ENCODE measurements at regions not wholly inside any gene's neighbourhood (a gene's known extent, or its start where the extent isn't known, plus 50 kb on each side); places are given as distances from the start of the nearest gene placed in this dataset.

DNA sequence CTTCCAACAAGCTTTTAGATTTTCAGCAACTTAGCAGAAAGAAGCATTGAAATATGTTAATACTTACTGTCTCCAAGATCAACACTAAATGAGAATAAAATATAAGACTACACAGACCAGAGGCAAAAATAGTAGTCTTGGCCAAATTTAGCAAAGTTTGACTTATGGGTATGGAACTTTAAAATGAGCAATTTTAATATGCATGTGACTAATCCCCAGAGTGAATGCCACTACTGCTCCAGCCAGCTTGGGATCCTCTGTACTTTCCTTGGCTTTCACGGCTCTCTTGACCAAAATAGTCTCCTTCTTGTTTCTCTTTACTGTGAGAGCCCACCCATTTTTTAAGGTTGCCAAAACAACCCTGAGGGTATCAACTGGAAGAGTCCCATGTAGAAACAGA lies 148.0 kb upstream of the GRIA1 start:
- no peak for DNase-seq (ENCODE audit: low read depth, low spot score)
- no peaks in the 10 kb centered on the region for H3K27me3 ChIP-seq (ENCODE audit: control insufficient read depth, insufficient read depth, low read length)
- H3K9me3 ChIP-seq (ENCODE audit: control insufficient read depth, insufficient read depth, low read length) = no peaks in the 10 kb centered on the region
- no CpG with 5 or more reads among the region's 1 CpG for WGBS (ENCODE audit: insufficient coverage, insufficient read length)
- H3K27ac ChIP-seq (ENCODE audit: low read length) = no peak overlapping the region
- H3K4me3 ChIP-seq (ENCODE audit: low read length) = no peak overlapping the region
- no peaks in the 10 kb centered on the region for H3K4me1 ChIP-seq (ENCODE audit: control insufficient read depth, insufficient read depth, low read length)
- no peaks in the 10 kb centered on the region for H3K36me3 ChIP-seq (ENCODE audit: control insufficient read depth, insufficient read depth, low read length)

GRCh38 chr5:153347611-153348010 lies 142.9 kb upstream of the GRIA1 start:
- no CpG with 5 or more reads among the region's 1 CpG for WGBS (ENCODE audit: insufficient coverage, insufficient read length)
- Histone ChIP-seq H3K4me3 (ENCODE audit: low read length) (no peak overlapping the region), H3K4me1 (ENCODE audit: control insufficient read depth, insufficient read depth, low read length) (peaks cover 4% of the 10 kb centered on the region; the same call in 1 of the 2 replicates), H3K27ac (ENCODE audit: low read length) (no peak overlapping the region), H3K27me3 (ENCODE audit: control insufficient read depth, insufficient read depth, low read length) (no peaks in the 10 kb centered on the region; the same call in 1 of the 2 replicates), H3K9me3 (ENCODE audit: control insufficient read depth, insufficient read depth, low read length) (no peaks in the 10 kb centered on the region), H3K36me3 (ENCODE audit: control insufficient read depth, insufficient read depth, low read length) (no peaks in the 10 kb centered on the region)
- DNase-seq (ENCODE audit: low read depth, low spot score) = no peak

DNA sequence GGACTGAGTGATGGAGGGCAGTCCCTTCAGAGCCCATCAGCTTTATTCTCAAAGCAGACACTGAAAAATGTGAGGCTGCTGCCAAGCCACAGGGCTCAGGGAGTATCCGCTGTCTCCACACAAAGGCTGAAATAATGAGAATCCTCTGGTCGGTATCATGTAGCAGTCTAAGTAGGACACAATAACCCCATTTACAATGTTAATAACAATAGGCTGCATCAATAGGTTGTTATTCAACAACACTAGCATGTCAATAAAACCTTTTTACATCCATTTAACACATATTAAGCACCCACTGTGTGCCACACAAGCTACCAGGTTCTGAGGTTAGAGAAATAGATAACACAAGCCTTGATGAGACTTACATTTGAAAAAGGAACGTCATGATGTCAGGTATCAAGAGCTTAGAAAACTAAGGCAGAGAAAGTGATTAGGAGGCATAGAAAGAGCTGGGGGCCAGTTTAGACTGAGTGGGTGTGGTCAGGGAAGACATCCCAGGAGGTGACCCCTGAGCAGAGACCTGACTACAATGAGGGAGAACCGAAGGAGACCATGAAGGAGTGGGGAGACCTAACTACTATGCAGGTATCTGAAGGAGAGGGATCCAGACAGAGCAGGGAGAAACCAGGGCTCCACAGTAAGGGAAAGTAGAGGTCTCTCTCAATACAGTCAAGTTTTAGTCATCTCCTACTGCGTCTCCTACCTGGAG lies 140.1 kb upstream of the GRIA1 start:
- no CpG with 5 or more reads among the region's 5 CpGs for WGBS (ENCODE audit: insufficient coverage, insufficient read length)
- H3K9me3 ChIP-seq (ENCODE audit: control insufficient read depth, insufficient read depth, low read length) = no peaks in the 10 kb centered on the region
- no peaks in the 10 kb centered on the region for H3K36me3 ChIP-seq (ENCODE audit: control insufficient read depth, insufficient read depth, low read length)
- H3K27ac ChIP-seq (ENCODE audit: low read length) = no peak overlapping the region
- no peak overlapping the region for H3K4me3 ChIP-seq (ENCODE audit: low read length)
- H3K27me3 ChIP-seq (ENCODE audit: control insufficient read depth, insufficient read depth, low read length) = no peaks in the 10 kb centered on the region; the same call in 1 of the 2 replicates
- DNase-seq (ENCODE audit: low read depth, low spot score) = peak; percentile 57
- H3K4me1 ChIP-seq (ENCODE audit: control insufficient read depth, insufficient read depth, low read length) = peaks cover 4% of the 10 kb centered on the region; the same call in 1 of the 2 replicates

- Histone ChIP-seq H3K9me3 (ENCODE audit: control insufficient read depth, insufficient read depth, low read length) (no peaks in the 10 kb centered on the region), H3K4me1 (ENCODE audit: control insufficient read depth, insufficient read depth, low read length) (peaks cover 4% of the 10 kb centered on the region; the same call in 1 of the 2 replicates), H3K4me3 (ENCODE audit: low read length) (no peak overlapping the region), H3K27ac (ENCODE audit: low read length) (no peak overlapping the region), H3K27me3 (ENCODE audit: control insufficient read depth, insufficient read depth, low read length) (no peaks in the 10 kb centered on the region; the same call in 1 of the 2 replicates), H3K36me3 (ENCODE audit: control insufficient read depth, insufficient read depth, low read length) (no peaks in the 10 kb centered on the region)
- WGBS (ENCODE audit: insufficient coverage, insufficient read length) = no CpG with 5 or more reads among the region's 11 CpGs
- no peak for DNase-seq (ENCODE audit: low read depth, low spot score)
Measured at GRCh38 chr5:153352685-153353219, 137.7 kb upstream of the GRIA1 start.

- Histone ChIP-seq H3K27me3 (ENCODE audit: control insufficient read depth, insufficient read depth, low read length) (no peaks in the 10 kb centered on the region; the same call in 1 of the 2 replicates), H3K4me3 (ENCODE audit: low read length) (no peak overlapping the region), H3K4me1 (ENCODE audit: control insufficient read depth, insufficient read depth, low read length) (no peaks in the 10 kb centered on the region), H3K36me3 (ENCODE audit: control insufficient read depth, insufficient read depth, low read length) (no peaks in the 10 kb centered on the region), H3K27ac (ENCODE audit: low read length) (no peak overlapping the region), H3K9me3 (ENCODE audit: control insufficient read depth, insufficient read depth, low read length) (no peaks in the 10 kb centered on the region)
- no peak for DNase-seq (ENCODE audit: low read depth, low spot score)
- no CpG with 5 or more reads among the region's 3 CpGs for WGBS (ENCODE audit: insufficient coverage, insufficient read length)
Measured at GRCh38 chr5:153357493-153358112, 132.9 kb upstream of the GRIA1 start.

- no peaks in the 10 kb centered on the region for H3K9me3 ChIP-seq (ENCODE audit: control insufficient read depth, insufficient read depth, low read length)
- no peaks in the 10 kb centered on the region for H3K4me1 ChIP-seq (ENCODE audit: control insufficient read depth, insufficient read depth, low read length)
- H3K4me3 ChIP-seq (ENCODE audit: low read length) = no peak overlapping the region
- no CpG with 5 or more reads among the region's 3 CpGs for WGBS (ENCODE audit: insufficient coverage, insufficient read length)
- no peak overlapping the region for H3K27ac ChIP-seq (ENCODE audit: low read length)
- no peaks in the 10 kb centered on the region for H3K36me3 ChIP-seq (ENCODE audit: control insufficient read depth, insufficient read depth, low read length)
- DNase-seq (ENCODE audit: low read depth, low spot score) = no peak
- H3K27me3 ChIP-seq (ENCODE audit: control insufficient read depth, insufficient read depth, low read length) = no peaks in the 10 kb centered on the region
Measured at GRCh38 chr5:153358315-153358976, 132.0 kb upstream of the GRIA1 start.

DNA sequence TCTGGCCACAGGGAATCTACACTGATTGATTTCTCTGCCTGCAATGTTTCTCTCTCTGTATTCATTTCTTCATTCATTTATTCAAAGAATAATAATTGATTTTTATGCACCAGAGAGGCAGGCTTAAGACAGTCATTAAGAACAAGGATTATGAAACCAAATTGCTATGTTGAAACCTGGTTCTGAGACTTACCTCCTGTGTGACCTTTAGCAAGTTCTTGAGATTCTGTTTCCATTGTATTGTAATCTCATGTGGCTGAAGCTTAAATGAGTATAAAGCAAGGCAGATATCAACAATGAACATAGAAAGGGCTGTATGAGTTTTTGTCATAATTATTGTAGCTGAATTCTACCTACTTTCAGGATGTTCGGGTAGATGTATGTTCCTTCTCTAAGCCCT lies 129.6 kb upstream of the GRIA1 start:
- no peak for DNase-seq (ENCODE audit: low read depth, low spot score)
- Histone ChIP-seq H3K27me3 (ENCODE audit: control insufficient read depth, insufficient read depth, low read length) (no peaks in the 10 kb centered on the region), H3K9me3 (ENCODE audit: control insufficient read depth, insufficient read depth, low read length) (no peaks in the 10 kb centered on the region), H3K4me1 (ENCODE audit: control insufficient read depth, insufficient read depth, low read length) (no peaks in the 10 kb centered on the region), H3K36me3 (ENCODE audit: control insufficient read depth, insufficient read depth, low read length) (no peaks in the 10 kb centered on the region), H3K27ac (ENCODE audit: low read length) (no peak overlapping the region), H3K4me3 (ENCODE audit: low read length) (no peak overlapping the region)
- no CpG with 5 or more reads among the region's 1 CpG for WGBS (ENCODE audit: insufficient coverage, insufficient read length)

DNA sequence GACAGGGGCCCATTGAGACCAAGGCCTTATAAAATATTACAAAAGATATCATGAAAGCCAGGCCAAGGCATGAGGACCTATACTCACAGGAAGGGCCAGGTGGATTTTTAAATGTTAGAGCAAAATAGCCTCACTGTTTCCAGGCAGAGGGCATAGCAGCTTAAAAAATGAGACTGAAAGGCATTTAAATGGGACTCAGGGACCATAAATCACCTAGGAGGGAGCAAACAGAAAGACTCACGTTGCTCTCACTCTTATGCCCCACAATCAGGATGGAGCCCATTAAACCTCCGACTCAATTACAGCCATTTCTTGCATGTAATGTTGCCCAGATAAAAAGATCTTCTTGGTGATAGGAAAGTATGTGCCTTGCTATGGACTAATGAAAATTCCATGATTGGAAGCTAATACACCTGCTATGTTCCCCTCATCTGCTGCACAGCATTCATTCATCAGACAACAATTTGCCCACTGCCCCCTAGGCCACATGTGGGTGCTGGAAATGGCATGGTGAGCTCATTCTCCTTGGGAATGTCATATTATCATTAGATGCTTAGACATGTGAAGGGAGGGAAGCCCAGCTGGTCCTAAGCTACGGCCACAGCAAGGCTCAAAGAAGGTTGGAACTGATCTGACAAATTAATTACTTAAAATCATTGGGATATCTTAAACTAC lies 128.6 kb upstream of the GRIA1 start:
- H3K36me3 ChIP-seq (ENCODE audit: control insufficient read depth, insufficient read depth, low read length) = no peaks in the 10 kb centered on the region
- WGBS (ENCODE audit: insufficient coverage, insufficient read length) = no CpG with 5 or more reads among the region's 3 CpGs
- no peak for DNase-seq (ENCODE audit: low read depth, low spot score)
- H3K27ac ChIP-seq (ENCODE audit: low read length) = no peak overlapping the region
- no peaks in the 10 kb centered on the region for H3K9me3 ChIP-seq (ENCODE audit: control insufficient read depth, insufficient read depth, low read length)
- H3K4me3 ChIP-seq (ENCODE audit: low read length) = no peak overlapping the region
- no peaks in the 10 kb centered on the region for H3K4me1 ChIP-seq (ENCODE audit: control insufficient read depth, insufficient read depth, low read length)
- no peaks in the 10 kb centered on the region for H3K27me3 ChIP-seq (ENCODE audit: control insufficient read depth, insufficient read depth, low read length)

- Histone ChIP-seq H3K36me3 (ENCODE audit: control insufficient read depth, insufficient read depth, low read length) (no peaks in the 10 kb centered on the region), H3K4me1 (ENCODE audit: control insufficient read depth, insufficient read depth, low read length) (no peaks in the 10 kb centered on the region), H3K27ac (ENCODE audit: low read length) (no peak overlapping the region), H3K27me3 (ENCODE audit: control insufficient read depth, insufficient read depth, low read length) (no peaks in the 10 kb centered on the region), H3K9me3 (ENCODE audit: control insufficient read depth, insufficient read depth, low read length) (no peaks in the 10 kb centered on the region), H3K4me3 (ENCODE audit: low read length) (no peak overlapping the region)
- no peak for DNase-seq (ENCODE audit: low read depth, low spot score)
Measured at GRCh38 chr5:153365547-153365946, 124.9 kb upstream of the GRIA1 start.

GRCh38 chr5:153367466-153367865 lies 123.0 kb upstream of the GRIA1 start:
- no peak for DNase-seq (ENCODE audit: low read depth, low spot score)
- WGBS (ENCODE audit: insufficient coverage, insufficient read length) = no CpG with 5 or more reads among the region's 3 CpGs
- Histone ChIP-seq H3K27me3 (ENCODE audit: control insufficient read depth, insufficient read depth, low read length) (no peaks in the 10 kb centered on the region), H3K4me1 (ENCODE audit: control insufficient read depth, insufficient read depth, low read length) (no peaks in the 10 kb centered on the region), H3K36me3 (ENCODE audit: control insufficient read depth, insufficient read depth, low read length) (no peaks in the 10 kb centered on the region), H3K4me3 (ENCODE audit: low read length) (no peak overlapping the region), H3K9me3 (ENCODE audit: control insufficient read depth, insufficient read depth, low read length) (no peaks in the 10 kb centered on the region), H3K27ac (ENCODE audit: low read length) (no peak overlapping the region)
